Activated CD4-positive, alpha-beta memory T cell treated with anti-CD3 and anti-CD28 coated beads for 36 hours (primary cell): ENCODE measurements at regions not wholly inside any gene's neighbourhood (a gene's known extent, or its start where the extent isn't known, plus 50 kb on each side); places are given as distances from the start of the nearest gene placed in this dataset.

ENCODE experiments used
- CTCF ChIA-PET: fragments of 350-600 bp; sonication (Branson Sonifier 250); formaldehyde crosslinking; loops from one replicate; lab custom pipeline; 2021; ENCODE audit warnings: antibody characterized with exemption, inconsistent platforms; lab: Charles Lee
- POLR2A ChIA-PET: fragments of 350-600 bp; sonication (Branson Sonifier 250); formaldehyde crosslinking; loops from one replicate; lab custom pipeline; 2021; ENCODE audit warnings: antibody characterized with exemption; lab: Charles Lee
- DNase-seq: peaks from one replicate; pipeline ENCODE4 v3.0.0-alpha.2; 2020
- H3K27ac Mint-ChIP-seq: one replicate; pipeline ENCODE4 v1.8.0; 2021; ENCODE audit warnings: mixed read lengths
- H3K27me3 Mint-ChIP-seq: one replicate; pipeline ENCODE4 v1.8.0; 2021; ENCODE audit warnings: mixed read lengths
- H3K36me3 Mint-ChIP-seq: one replicate; pipeline ENCODE4 v1.8.0; 2021; ENCODE audit warnings: mixed read lengths
- H3K4me1 Mint-ChIP-seq: one replicate; pipeline ENCODE4 v1.8.0; 2021; ENCODE audit warnings: low read depth, mixed read lengths
- H3K4me3 Mint-ChIP-seq: one replicate; pipeline ENCODE4 v1.8.0; 2021; ENCODE audit warnings: mild to moderate bottlenecking, mixed read lengths
- H3K9me3 Mint-ChIP-seq: one replicate; pipeline ENCODE4 v1.8.0; 2021; ENCODE audit warnings: mixed read lengths
- intact Hi-C: fragments of 100-400 bp; cut with micrococcal nuclease; formaldehyde crosslinking; loops from one replicate; pipeline ENCODE4 v1.15.1; 2023

DNA sequence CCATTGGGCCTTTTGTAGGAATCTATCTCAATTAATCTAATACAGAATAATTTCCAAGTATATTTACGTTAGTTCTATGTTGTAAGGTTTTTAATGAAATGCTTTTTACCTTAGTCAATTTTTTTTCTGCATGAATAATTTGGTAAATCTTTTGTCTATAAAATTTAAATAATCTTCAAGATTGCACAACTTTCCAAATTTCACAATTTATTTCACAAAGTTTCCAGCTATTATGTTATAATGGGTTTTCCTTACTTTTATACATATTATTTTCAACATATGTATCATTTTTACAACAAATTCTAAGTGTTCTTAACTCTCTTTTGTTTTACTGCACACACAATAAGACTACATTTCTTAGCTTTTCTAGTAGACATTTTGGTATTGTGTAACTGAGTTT, 470.7 kb downstream of the ETV1 start:
- no peaks in the 10 kb centered on the region for H3K36me3 Mint-ChIP-seq
- no peaks in the 10 kb centered on the region for H3K4me1 Mint-ChIP-seq
- ChIA-PET POLR2A (no interaction called here), CTCF (no interaction called here)
- H3K4me3 Mint-ChIP-seq = no peak overlapping the region
- H3K9me3 Mint-ChIP-seq = no peaks in the 10 kb centered on the region
- no peaks in the 10 kb centered on the region for H3K27me3 Mint-ChIP-seq
- DNase-seq = no peak
- no peak overlapping the region for H3K27ac Mint-ChIP-seq
- intact Hi-C loops = no loop called here

DNA sequence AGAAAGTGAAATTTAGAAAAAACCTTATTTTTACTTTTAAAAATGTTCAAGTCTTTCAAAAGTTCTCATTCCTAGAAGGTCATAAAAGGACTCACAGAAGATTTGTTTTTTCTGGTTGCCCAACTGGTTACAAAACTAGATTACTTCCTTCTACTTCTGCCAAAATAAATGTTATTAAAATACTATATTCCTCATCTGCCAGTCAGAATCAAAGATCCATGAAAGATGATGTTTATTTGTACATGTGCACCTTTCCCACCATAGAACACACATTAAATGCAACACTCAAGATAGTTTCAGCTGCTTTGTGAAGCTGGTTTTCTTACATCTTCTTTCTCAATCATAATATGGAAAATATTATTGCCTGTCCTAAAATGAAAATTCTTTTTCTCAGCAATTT, 465.4 kb downstream of the ETV1 start:
- Mint-ChIP-seq H3K27me3 (no peaks in the 10 kb centered on the region), H3K36me3 (no peaks in the 10 kb centered on the region), H3K4me1 (no peaks in the 10 kb centered on the region), H3K4me3 (no peak overlapping the region), H3K9me3 (no peaks in the 10 kb centered on the region), H3K27ac (no peak overlapping the region)
- DNase-seq = no peak
- ChIA-PET CTCF (no interaction called here), POLR2A (no interaction called here)
- intact Hi-C loops = no loop called here

DNA sequence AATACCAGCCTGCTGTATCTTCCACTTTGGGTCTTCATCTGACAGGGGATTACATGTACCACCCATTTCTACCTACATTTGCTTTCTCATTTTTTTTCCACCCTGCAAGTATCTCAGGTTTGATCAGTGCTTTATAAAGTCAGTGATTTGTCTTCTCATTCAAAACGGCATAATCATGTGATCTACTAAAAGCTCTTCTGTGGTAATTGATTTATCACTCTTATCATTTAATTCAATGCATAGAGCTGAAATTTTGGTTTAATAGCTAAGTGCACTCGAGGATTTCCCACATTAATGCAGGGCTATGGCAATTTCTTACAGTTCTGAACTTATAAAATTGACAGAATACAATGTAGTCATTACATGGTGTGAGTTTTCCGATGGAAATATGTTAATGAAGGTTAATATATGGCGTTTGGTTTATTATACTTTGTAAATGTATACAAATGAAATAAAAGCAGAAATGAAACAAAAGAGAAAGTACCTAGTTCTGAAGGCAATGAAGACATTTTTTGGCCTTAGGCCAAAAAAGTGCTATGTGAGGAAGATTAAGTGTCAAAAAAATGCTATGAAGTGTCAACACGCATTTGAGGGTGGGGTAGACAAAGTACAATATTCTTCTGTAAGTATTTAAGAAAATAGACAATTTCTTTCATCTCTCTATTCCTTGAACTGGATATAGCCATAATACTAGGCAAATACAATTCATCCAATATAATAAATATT, 457.3 kb downstream of the ETV1 start:
- H3K4me1 Mint-ChIP-seq = peaks cover 9% of the 10 kb centered on the region
- intact Hi-C loops = no loop called here
- H3K27me3 Mint-ChIP-seq = no peaks in the 10 kb centered on the region
- H3K4me3 Mint-ChIP-seq = no peak overlapping the region
- DNase-seq = no peak
- H3K27ac Mint-ChIP-seq = no peak overlapping the region
- POLR2A ChIA-PET = no interaction called here
- H3K36me3 Mint-ChIP-seq = no peaks in the 10 kb centered on the region
- no peaks in the 10 kb centered on the region for H3K9me3 Mint-ChIP-seq
- CTCF ChIA-PET = no interaction called here

DNA sequence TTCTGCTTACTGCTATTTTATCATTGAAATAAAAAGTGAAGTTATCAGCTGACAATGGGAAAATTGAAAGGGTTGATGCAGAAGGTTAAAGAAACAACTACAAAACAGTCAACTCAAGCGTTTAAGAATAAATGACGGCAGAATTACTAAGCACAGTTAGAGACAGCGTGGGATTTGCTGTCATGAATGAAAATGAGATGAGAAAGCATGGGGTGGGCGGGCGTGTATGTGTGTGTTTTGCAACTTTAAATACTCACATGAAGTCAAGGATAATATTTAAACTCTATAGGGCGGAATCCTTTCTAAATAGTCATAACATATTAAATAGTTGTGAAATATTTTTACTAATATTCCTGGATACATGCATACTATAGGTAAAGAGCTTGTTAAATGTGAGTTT, 450.8 kb downstream of the ETV1 start:
- no peak overlapping the region for H3K27ac Mint-ChIP-seq
- no peak overlapping the region for H3K4me3 Mint-ChIP-seq
- no peaks in the 10 kb centered on the region for H3K27me3 Mint-ChIP-seq
- DNase-seq = no peak
- H3K9me3 Mint-ChIP-seq = no peaks in the 10 kb centered on the region
- POLR2A ChIA-PET = no interaction called here
- H3K36me3 Mint-ChIP-seq = no peaks in the 10 kb centered on the region
- CTCF ChIA-PET = no interaction called here
- H3K4me1 Mint-ChIP-seq = no peaks in the 10 kb centered on the region
- intact Hi-C loops = no loop called here

DNA sequence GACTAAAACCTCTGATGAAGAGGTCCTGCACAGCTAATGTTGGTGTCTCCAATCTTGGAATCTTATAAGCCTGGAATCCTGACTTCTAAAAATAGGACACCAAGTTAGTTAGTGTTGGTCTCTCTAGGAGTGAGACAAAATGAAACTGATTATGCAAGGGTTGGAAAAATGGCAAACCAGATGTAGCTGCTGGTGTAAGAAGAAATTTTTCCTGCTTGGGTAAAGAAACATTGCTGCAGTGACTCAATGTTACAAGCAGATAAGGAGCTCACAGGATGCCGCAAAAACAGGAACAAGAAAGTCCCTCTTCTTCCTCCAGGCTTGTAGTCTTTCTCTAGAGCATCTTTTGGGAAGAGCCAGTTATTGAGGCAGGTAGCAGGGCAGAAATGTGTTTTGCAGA, 449.0 kb downstream of the ETV1 start:
- no peaks in the 10 kb centered on the region for H3K36me3 Mint-ChIP-seq
- ChIA-PET POLR2A (no interaction called here), CTCF (interaction anchor here (1.3 kb wide), 1 partner anchor 1154 kb away, joined by 3 read pairs; no protein-coding TSS in a partner anchor)
- H3K27ac Mint-ChIP-seq = no peak overlapping the region
- H3K9me3 Mint-ChIP-seq = no peaks in the 10 kb centered on the region
- H3K4me3 Mint-ChIP-seq = no peak overlapping the region
- intact Hi-C loops = no loop called here
- H3K27me3 Mint-ChIP-seq = no peaks in the 10 kb centered on the region
- no peaks in the 10 kb centered on the region for H3K4me1 Mint-ChIP-seq
- no peak for DNase-seq

DNA sequence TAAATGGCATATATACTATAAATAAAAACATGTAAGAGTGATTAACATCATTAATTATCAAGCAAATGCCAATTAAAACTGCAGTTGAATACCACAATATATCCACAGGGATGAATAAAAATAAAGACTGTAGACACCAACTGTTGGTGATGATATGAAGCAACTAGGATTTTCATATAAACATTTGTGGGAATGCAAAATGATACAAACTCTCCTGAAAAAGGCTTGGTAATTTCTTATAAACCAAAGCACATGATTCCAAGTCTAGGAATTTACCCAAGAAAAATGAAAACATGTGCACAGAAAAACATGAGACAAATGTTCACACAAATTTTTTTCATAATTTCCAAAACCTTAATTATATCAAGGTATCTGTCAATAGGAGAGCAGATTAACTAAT, 448.1 kb downstream of the ETV1 start:
- no peak overlapping the region for H3K27ac Mint-ChIP-seq
- H3K4me1 Mint-ChIP-seq = no peaks in the 10 kb centered on the region
- intact Hi-C loops = no loop called here
- H3K27me3 Mint-ChIP-seq = no peaks in the 10 kb centered on the region
- H3K36me3 Mint-ChIP-seq = no peaks in the 10 kb centered on the region
- no peak overlapping the region for H3K4me3 Mint-ChIP-seq
- ChIA-PET CTCF (interaction anchor here (1.3 kb wide), 1 partner anchor 1153 kb away, joined by 3 read pairs; no protein-coding TSS in a partner anchor), POLR2A (no interaction called here)
- no peak for DNase-seq
- H3K9me3 Mint-ChIP-seq = no peaks in the 10 kb centered on the region

DNA sequence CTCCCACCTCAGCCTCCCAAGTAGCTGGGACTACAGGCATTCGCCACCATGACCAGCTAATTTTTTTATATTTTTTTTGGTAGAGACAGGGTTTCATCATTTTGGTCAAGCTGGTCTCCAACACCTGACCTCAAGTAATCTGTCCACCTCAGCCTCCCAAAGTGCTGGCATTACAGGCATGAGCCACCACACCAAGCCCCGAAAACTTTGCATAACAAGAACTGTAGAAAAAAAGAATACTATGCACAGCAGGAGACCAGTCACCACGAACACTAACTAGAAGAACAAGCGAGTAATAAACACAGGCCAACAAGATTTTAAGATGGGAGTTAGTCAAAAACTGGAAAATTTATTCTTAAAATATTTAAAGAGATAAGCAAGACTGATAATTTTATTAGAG, 447.0 kb downstream of the ETV1 start:
- no peak overlapping the region for H3K27ac Mint-ChIP-seq
- no peaks in the 10 kb centered on the region for H3K9me3 Mint-ChIP-seq
- POLR2A ChIA-PET = no interaction called here
- CTCF ChIA-PET = no interaction called here
- no peak overlapping the region for H3K4me3 Mint-ChIP-seq
- intact Hi-C loops = no loop called here
- no peaks in the 10 kb centered on the region for H3K27me3 Mint-ChIP-seq
- no peaks in the 10 kb centered on the region for H3K4me1 Mint-ChIP-seq
- no peaks in the 10 kb centered on the region for H3K36me3 Mint-ChIP-seq
- DNase-seq = no peak

DNA sequence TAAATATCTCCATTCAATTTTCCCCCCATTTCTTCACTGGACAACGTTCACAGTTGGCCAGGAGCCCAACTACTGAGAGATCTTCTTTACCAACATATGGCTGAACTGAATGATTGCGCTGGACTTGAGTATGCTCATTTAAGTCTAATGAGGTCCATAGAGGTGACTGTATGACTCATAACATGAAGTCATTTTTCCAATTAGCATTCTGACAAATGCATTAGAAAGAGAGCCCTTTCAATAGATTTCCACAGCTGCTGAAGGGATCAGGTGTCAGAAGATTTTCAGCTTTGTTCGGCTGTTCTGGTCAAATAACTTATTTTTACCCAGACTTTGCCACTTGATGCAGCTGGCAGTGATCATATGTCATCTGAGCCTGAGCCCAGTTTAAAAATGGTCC, 438.0 kb downstream of the ETV1 start:
- Mint-ChIP-seq H3K27me3 (no peaks in the 10 kb centered on the region), H3K27ac (no peak overlapping the region), H3K36me3 (no peaks in the 10 kb centered on the region), H3K4me1 (no peaks in the 10 kb centered on the region), H3K4me3 (no peak overlapping the region), H3K9me3 (no peaks in the 10 kb centered on the region)
- ChIA-PET POLR2A (no interaction called here), CTCF (no interaction called here)
- intact Hi-C loops = no loop called here
- no peak for DNase-seq

DNA sequence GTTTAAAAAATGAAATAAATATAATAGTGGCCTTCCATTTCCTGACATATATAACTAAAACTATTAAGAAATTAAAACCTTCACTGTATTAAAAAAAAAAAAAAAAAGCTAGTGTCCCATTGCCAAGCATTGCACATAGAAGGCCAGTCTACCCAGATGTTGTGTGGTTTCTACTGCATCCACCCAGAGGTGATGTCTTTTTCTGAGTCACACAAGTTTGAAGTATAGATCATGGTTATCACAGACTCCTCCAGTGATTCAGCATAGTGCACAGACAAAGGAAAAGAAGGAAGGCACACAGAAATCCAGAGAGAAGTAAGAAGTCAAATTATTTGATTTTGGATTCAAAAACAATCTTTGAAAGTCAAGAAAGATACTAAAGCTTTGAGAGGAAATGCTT, 429.0 kb downstream of the ETV1 start:
- Mint-ChIP-seq H3K36me3 (no peaks in the 10 kb centered on the region), H3K27me3 (no peaks in the 10 kb centered on the region), H3K27ac (no peak overlapping the region), H3K4me1 (peaks cover 4% of the 10 kb centered on the region), H3K9me3 (no peaks in the 10 kb centered on the region), H3K4me3 (no peak overlapping the region)
- POLR2A ChIA-PET = no interaction called here
- intact Hi-C loops = no loop called here
- CTCF ChIA-PET = interaction anchor here (0.6 kb wide), 1 partner anchor 383 kb away, joined by 3 read pairs; no protein-coding TSS in a partner anchor
- no peak for DNase-seq

DNA sequence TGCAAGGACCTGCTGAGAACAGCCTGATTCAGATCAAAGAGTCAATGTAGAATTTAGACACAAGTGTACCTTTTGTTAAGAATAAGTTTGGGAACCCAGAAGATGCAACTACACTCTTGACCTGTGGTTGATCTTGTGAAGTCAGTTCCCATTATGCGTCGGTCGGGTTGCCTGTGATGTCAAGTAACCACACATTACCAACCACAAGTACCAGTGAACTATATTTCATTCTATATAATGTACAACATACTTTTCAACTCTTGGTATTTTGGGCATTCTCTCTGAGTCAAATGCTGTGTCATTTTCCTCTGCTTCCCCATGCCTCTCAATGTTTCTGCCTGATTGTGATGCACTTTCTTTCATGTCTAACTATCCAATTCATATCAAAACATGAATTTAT, 426.2 kb downstream of the ETV1 start:
- no peak overlapping the region for H3K4me3 Mint-ChIP-seq
- no peaks in the 10 kb centered on the region for H3K9me3 Mint-ChIP-seq
- no peaks in the 10 kb centered on the region for H3K27me3 Mint-ChIP-seq
- intact Hi-C loops = no loop called here
- no peak for DNase-seq
- H3K4me1 Mint-ChIP-seq = peaks cover under 1% of the 10 kb centered on the region
- H3K36me3 Mint-ChIP-seq = no peaks in the 10 kb centered on the region
- ChIA-PET POLR2A (no interaction called here), CTCF (no interaction called here)
- H3K27ac Mint-ChIP-seq = no peak overlapping the region

DNA sequence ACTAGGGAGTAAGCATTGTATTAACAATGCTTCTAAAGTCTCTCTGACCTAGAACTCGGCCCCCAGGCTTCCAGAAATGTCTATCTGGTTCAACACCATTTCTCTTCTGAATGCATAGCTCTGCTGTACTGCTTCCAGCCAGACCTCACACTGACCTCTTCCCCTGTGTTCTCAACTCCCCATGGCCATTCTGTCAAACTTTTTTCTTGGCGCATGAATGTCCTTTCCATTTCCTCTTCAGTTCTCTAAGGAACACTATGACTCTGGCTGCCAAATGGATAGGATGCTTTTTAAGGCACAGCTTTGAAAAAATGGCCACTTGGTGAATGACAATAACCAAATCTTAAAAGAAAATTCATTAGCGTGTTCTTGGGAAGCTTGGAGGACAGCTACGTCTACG, 425.8 kb downstream of the ETV1 start:
- Mint-ChIP-seq H3K27ac (no peak overlapping the region), H3K4me3 (no peak overlapping the region), H3K27me3 (no peaks in the 10 kb centered on the region), H3K9me3 (no peaks in the 10 kb centered on the region), H3K36me3 (no peaks in the 10 kb centered on the region), H3K4me1 (no peaks in the 10 kb centered on the region)
- intact Hi-C loops = no loop called here
- no peak for DNase-seq
- ChIA-PET POLR2A (no interaction called here), CTCF (no interaction called here)

DNA sequence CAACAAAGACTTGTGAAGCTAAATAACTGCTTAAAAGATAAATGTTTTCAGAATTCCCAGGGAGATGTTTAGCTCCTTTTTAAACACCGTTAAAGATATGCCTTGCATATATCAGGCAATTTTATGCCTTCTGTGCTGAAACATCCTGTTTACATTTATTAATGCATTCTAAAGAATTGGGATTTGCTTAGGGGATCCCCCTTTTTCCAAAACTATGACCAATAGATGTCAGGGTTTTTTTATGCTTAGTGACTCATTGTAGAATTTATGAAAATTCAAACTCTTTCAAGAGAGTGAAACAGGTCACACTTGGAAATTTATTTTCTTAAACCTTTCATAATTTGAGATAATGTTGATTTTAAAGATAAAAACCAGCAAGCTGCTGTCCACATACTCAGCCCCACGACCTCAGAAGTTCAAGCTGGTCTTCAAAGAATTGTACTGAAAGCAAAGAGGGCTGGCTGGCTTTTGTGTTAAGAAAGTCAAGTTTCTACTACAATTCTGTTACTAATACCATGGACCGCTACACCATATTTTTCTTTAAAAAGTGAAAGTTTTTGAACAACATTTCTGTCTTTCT, 411.8 kb downstream of the ETV1 start:
- intact Hi-C loops = no loop called here
- Mint-ChIP-seq H3K27me3 (peaks cover 2% of the 10 kb centered on the region), H3K36me3 (no peaks in the 10 kb centered on the region), H3K4me1 (no peaks in the 10 kb centered on the region), H3K27ac (no peak overlapping the region), H3K4me3 (no peak overlapping the region), H3K9me3 (no peaks in the 10 kb centered on the region)
- CTCF ChIA-PET = no interaction called here
- DNase-seq = no peak
- POLR2A ChIA-PET = no interaction called here

DNA sequence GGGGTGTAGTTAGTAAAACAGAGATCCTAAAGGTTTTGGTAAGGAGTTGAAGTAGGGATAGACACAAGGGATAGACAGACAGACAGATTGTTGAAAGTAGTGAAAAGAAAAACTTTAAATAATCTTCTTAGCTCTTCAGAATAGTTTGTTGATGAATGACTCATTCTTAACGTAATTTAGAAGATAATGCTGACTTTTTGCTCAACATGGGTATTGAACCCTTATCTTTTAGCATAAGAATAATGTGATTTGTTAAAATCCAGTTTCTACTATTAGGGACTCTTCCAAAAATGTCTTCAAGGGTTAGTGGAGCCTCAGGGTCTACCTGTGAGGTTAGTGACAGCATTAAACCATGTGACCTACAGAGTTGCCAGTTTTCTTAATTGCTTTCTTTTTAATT, 411.2 kb downstream of the ETV1 start:
- DNase-seq = no peak
- intact Hi-C loops = no loop called here
- ChIA-PET CTCF (no interaction called here), POLR2A (no interaction called here)
- H3K4me1 Mint-ChIP-seq = no peaks in the 10 kb centered on the region
- no peaks in the 10 kb centered on the region for H3K9me3 Mint-ChIP-seq
- no peak overlapping the region for H3K4me3 Mint-ChIP-seq
- peaks cover 2% of the 10 kb centered on the region for H3K27me3 Mint-ChIP-seq
- H3K36me3 Mint-ChIP-seq = no peaks in the 10 kb centered on the region
- H3K27ac Mint-ChIP-seq = no peak overlapping the region
